Activated CD4-positive, CD25-positive, alpha-beta regulatory T cell treated with anti-CD3 and anti-CD28 coated beads, Interleukin-2, amount 50 U/mL, for 24 hours (primary cell): ENCODE measurements at regions not wholly inside any gene's neighbourhood (a gene's known extent, or its start where the extent isn't known, plus 50 kb on each side); places are given as distances from the start of the nearest gene placed in this dataset.

Experiments used
- ATAC-seq, 2 donors: fragments of 150-1000 bp; cut with Tn5 transposase; one replicate each; pipeline ENCODE4 v1.10.0; 2021; ENCODE audit warnings: mild to moderate bottlenecking in 1 of 2, moderate library complexity in 1 of 2

DNA sequence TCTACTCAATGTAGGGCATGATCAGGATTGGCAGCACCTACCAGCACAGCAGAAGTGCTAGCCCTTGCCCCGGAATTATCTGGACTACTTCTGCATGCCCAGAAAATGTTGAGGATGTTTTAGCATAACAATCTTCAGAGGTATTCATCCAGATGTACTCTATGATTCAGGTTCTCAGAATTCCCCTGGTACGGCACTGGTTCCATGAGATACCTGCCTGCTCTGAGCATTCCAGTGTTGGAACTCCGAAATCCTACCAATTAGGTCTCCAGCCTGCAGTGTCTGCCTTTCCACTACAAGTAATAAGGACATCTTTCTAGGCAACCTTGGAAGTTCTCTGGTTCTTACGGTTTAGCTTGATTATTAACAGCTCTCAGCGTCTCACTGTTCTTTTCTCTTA lies 554.5 kb downstream of the HACE1 start:
- ATAC-seq, result no peak

GRCh38 chr6:104301951-104302350 lies 557.8 kb downstream of the HACE1 start:
- no peak for ATAC-seq

DNA sequence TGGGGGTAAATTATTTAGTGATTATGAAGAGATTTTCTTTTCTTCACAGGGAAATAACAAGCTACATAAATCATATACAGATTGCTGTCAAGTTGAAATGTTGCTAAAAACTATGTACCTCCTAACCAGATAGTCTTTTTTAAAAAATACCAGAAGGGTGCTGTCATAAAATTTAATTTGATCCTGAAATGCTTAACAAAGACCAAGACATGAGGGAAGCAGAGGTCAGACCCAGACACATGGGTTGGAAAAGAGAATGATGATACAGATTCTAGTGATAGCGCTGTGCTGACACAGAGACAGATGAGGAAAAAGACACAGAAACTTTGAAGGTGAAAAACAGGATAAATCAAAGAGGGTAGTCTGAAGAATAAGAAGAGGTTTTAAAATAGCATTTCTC lies 573.1 kb downstream of the HACE1 start:
- no peak for ATAC-seq

DNA sequence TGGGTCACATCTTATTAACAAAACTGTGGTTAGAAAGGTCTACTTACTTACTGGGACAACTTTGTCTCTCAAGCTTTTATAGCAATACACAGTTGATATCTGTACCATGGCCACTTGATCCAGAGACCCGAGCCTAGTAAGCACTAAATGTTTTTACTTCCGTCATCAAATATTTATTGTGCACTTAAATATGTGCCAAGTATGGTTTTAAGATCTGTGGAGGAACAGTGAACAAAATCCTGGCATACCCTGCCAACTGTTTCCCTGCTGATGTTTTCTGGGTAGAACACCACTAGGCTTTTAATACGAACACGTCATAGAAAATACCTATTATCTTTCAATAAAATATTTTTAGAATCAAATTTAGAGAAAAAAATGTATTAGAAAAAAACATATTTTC lies 574.8 kb downstream of the HACE1 start:
- ATAC-seq, result no peak

DNA sequence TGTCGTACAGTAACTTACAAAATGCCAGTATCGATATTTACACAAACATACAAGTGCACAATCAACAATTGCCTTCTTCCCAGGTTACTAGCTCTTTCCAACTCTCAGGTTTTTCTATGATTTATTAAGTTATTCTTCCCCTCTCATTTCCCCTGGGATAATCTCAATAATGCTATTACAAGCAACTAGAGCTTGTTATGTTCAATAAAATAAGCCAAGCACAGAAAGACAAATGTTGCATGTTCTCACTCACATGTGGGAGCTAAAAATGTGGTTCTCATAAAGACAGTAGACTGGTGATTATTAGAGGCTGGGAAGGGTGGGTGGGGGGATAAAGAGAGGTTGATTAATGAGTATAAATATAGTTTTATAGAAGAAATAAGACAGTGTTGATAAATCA lies 577.1 kb downstream of the HACE1 start:
- ATAC-seq, result no peak

DNA sequence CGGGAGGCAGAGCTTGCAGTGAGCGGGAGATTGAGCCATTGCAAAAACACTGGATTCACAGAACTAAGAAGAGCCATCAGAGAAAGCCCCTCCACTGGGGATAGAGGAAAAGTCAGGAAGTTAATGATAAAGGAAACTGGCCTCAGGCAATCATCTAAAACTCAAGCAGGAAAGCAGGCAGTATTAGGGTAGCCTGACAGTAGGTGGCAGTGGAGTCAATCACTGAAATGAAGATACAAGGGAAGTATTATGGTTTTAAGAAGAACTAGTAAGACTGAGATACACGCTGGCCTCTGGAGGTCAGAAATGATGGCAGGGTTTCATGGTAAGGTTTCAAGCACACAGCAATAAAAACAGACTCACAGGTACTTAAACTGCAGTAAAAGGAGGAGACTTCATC lies 578.3 kb downstream of the HACE1 start:
- no peak for ATAC-seq

DNA sequence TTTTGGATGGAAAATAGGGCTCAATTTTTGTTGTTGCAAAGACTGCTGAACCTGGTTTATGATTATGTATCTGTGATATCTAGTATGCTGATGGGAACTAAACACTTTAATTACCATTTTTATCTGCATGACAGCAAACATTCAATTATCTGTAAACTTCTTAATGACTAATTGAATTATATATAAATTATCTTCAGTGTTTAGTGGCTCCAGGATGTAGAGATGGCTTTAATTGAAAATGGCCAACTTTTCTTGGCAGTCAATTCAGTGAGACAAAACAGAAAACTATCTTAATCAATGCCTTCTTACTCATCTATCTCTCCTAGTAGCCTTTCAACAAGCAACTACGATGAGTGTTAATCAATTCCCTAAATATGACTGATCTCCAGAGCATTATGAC lies 591.3 kb downstream of the HACE1 start:
- ATAC-seq, result no peak

DNA sequence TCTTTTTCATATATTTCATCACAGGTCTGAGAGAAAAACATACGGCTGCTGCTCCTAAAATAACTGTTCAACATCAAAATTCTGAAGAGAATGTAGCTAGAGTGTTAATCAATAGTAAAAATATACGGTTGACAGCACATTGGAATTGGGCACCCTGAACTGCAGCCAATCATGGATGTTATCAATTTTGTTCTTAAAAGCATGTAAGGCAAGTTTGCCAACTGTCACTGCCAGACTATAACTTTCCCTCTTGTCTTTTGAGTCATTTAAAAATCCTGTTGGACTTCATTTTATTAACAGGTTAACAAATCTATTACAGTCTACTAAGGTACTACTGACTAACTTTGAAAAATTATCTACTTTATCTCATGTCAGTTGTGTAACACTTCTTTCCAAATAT lies 592.8 kb downstream of the HACE1 start:
- ATAC-seq, result no peak

GRCh38 chr6:104256646-104257045 lies 603.1 kb downstream of the HACE1 start:
- ATAC-seq, result no peak

- no peak for ATAC-seq
Measured at GRCh38 chr6:104253236-104253635, 606.5 kb downstream of the HACE1 start.

- no peak for ATAC-seq
Measured at GRCh38 chr6:104252276-104252675, 607.4 kb downstream of the HACE1 start.

GRCh38 chr6:104251651-104252050 lies 608.1 kb downstream of the HACE1 start:
- no peak for ATAC-seq

DNA sequence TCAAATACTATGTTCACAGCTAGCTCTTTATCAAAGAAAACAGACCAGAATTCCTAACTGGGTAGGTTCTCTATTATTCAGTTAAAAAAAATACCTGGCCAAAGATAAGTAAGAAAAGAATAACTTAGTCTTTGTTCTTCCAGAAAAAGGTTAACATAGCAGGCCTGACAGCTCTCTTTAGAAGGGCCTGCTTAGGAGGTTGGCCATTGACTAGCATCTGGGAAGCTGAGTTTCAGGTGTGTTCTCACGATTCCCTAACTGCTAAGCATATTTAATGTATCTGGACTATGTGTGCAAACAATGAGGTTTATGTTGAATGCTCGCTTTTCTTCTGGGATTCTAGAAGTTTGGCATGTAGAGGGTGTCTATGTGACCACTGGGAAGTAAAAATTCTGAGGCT lies 618.9 kb downstream of the HACE1 start:
- ATAC-seq, result no peak

GRCh38 chr6:104239971-104240370 lies 619.7 kb downstream of the HACE1 start:
- no peak for ATAC-seq

- no peak for ATAC-seq
Measured at GRCh38 chr6:104229057-104229456, 630.7 kb downstream of the HACE1 start.

DNA sequence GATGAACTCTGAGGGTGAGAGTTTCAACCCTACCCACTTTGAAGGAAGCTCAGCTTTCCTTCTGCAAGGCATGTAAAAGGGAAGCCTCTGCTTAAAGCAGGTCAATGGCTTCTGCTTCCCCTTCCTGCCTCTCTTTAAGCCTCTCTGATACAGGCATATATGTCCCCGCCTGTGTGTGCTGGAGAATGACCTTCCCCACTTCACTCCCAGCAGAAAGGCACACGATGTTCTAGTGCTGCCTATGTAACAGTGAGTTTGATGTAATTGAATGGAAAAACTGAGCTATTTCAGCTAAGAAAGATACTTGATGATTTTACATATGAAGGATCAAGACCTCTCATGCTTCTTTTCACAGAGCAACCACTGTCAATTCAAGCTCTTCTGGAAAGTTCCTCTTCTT lies 632.2 kb downstream of the HACE1 start:
- ATAC-seq, result no peak

- ATAC-seq, result no peak
Measured at GRCh38 chr6:104226790-104227446, 632.8 kb downstream of the HACE1 start.

GRCh38 chr6:104218116-104218515 lies 641.6 kb downstream of the HACE1 start:
- no peak for ATAC-seq

DNA sequence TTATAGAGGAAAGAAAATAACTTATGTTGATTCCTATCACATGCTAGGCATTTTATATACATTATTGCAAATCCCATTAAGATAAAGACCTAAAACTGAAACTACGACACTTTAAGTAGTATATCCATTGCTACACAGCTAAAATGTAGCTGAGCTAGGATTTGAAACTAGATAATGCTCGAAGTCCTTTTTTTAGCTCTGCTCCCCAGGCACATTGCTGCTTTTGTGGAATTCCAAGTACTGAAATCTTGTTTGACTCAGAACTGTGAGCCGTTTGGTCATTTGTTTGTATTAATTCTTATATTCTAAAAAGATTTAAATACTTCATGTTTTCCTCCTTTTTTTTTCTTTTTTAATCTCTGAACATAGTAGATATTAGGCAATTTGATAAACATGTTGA lies 644.8 kb downstream of the HACE1 start:
- no peak for ATAC-seq

- no peak for ATAC-seq
Measured at GRCh38 chr6:104212977-104213668, 646.6 kb downstream of the HACE1 start.

DNA sequence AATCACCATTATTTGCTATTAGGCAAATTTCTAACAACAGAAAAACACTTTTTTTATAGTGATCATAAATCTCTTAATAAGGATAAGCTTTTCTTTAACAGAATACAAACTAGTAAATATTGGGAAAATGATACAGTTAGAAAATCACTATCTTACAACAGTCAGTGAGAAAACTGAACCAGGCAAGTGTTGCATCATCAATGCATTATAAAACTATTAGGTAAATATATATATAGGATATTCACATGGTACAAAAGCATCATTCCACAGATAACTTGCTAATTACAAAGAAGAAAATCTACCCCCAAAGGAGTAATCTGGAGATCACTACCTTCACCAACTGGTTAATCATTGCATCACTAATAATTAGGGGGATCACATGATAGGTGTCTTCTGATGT lies 652.1 kb downstream of the HACE1 start:
- ATAC-seq, result no peak

GRCh38 chr6:104201557-104201956 lies 658.2 kb downstream of the HACE1 start:
- ATAC-seq, result no peak

DNA sequence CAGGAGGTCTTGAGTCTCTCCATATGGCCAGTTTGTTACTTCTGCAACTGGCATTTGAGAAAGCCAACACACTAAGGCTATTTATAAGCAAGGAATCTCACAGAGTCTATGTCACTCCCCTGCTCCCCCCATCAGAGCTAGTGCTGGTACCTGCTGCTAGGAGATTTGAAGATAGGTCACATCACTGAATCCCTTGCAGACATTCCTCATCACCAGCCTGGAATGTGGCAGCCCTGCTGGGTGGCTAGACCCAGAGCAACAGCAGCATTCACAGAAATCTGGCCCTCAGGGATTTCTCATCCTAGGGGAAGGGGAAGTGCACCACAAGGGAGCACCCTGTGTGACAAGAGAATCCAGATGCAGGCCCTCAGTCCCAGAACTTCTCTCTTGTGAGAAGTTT lies 672.1 kb downstream of the HACE1 start:
- ATAC-seq, result no peak

- no peak for ATAC-seq
Measured at GRCh38 chr6:104186831-104187230, 672.9 kb downstream of the HACE1 start.
